ENCODE measurements at regions not wholly inside any gene's neighbourhood (a gene's known extent, or its start where the extent isn't known, plus 50 kb on each side); places are given as distances from the start of the nearest gene placed in this dataset.

- Mint-ChIP-seq H3K4me1 (peaks cover 26% of the 10 kb centered on the region), H3K27ac (no peak overlapping the region), H3K4me3 (no peak overlapping the region), H3K9me3 (peaks cover 9% of the 10 kb centered on the region), H3K27me3 (ENCODE audit: low read depth) (peaks cover 5% of the 10 kb centered on the region), H3K36me3 (no peaks in the 10 kb centered on the region; the same call in 1 of the 2 replicates)
- no peak for ATAC-seq
- TF ChIP-seq TCF7 (CRISPR knock-in tag; IDR thresholded peaks at IDR 0.05; ENCODE audit: low read depth) (no peak), ZNF317 (CRISPR knock-in tag; IDR thresholded peaks at IDR 0.05; ENCODE audit: borderline replicate concordance, low read depth) (no peak), RELA (CRISPR knock-in tag; IDR thresholded peaks at IDR 0.05; ENCODE audit: borderline replicate concordance) (no peak), PRRX2 (CRISPR knock-in tag; IDR thresholded peaks at IDR 0.05) (no peak), AFF4 (CRISPR knock-in tag; IDR thresholded peaks at IDR 0.05; ENCODE audit: borderline replicate concordance) (no peak), JAZF1 (CRISPR knock-in tag; IDR thresholded peaks at IDR 0.05) (no peak), USF1 (CRISPR knock-in tag; IDR thresholded peaks at IDR 0.05) (no peak), E2F1 (CRISPR knock-in tag; IDR thresholded peaks at IDR 0.05) (no peak), ZNF396 (CRISPR knock-in tag; IDR thresholded peaks at IDR 0.05; ENCODE audit: borderline replicate concordance) (no peak), GRHL2 (CRISPR knock-in tag; IDR thresholded peaks at IDR 0.05; ENCODE audit: insufficient replicate concordance, severe bottlenecking) (no peak), ZNF121 (CRISPR knock-in tag; IDR thresholded peaks at IDR 0.05) (no peak), ARID4B (CRISPR knock-in tag; IDR thresholded peaks at IDR 0.05; ENCODE audit: borderline replicate concordance) (no peak), ZNF416 (CRISPR knock-in tag; IDR thresholded peaks at IDR 0.05) (no peak), NFE2L1 (CRISPR knock-in tag; IDR thresholded peaks at IDR 0.05) (no peak), FOXP4 (CRISPR knock-in tag; IDR thresholded peaks at IDR 0.05) (no peak), ZNF423 (CRISPR knock-in tag; IDR thresholded peaks at IDR 0.05) (no peak), OVOL2 (CRISPR knock-in tag; IDR thresholded peaks at IDR 0.05; ENCODE audit: borderline replicate concordance) (no peak)
- ChIA-PET CTCF (interaction anchor here (1.2 kb wide), 1 partner anchor 288 kb away, joined by 4 read pairs; no protein-coding TSS in a partner anchor), POLR2A (interaction anchor here (0.6 kb wide), 1 partner anchor 615 kb away, joined by 3 read pairs; no protein-coding TSS in a partner anchor)
- DNase-seq (ENCODE audit: low spot score): no peak
Measured at GRCh38 chr2:160630801-160631590, 137.4 kb upstream of the RBMS1 start.
